HG02610 (cell line): ENCODE measurements at regions not wholly inside any gene's neighbourhood (a gene's known extent, or its start where the extent isn't known, plus 50 kb on each side); places are given as distances from the start of the nearest gene placed in this dataset.

ENCODE experiments used
- ATAC-seq: cut with Tn5 transposase; IDR thresholded peaks from one replicate; pipeline ENCODE4 v1.9.1; 2021; ENCODE audit warnings: mild to moderate bottlenecking, moderate library complexity; ENCODE audit not compliant: unreplicated experiment

- ATAC-seq: no peak
Measured at GRCh38 chr5:81914696-81915095, 57.1 kb upstream of the ATG10 start.

- no peak for ATAC-seq
Measured at GRCh38 chr5:81912933-81913332, 58.9 kb upstream of the ATG10 start.

- ATAC-seq: peak; percentile 61
Measured at GRCh38 chr5:81909677-81910076, 62.1 kb upstream of the ATG10 start.

DNA sequence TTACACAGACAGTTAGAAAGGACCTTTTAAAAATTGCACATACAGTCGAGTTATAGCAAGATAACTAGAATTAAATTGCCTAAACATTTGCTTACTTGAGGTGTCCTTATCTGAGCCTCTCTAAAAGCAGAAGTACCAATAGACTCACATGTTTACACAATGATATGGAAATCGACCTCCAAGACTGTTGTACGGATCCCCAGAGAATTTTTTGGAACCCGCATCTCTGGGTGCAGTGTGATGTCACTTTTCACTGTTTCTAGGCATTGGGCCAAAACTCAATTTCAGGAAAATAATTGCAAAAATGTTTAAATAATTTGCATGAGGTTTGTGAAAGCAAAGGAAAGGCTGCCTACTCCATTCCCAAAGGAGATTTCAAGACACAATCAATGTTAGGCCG, 63.1 kb upstream of the ATG10 start:
- ATAC-seq: no peak

- ATAC-seq: no peak
Measured at GRCh38 chr5:81908044-81908443, 63.8 kb upstream of the ATG10 start.

DNA sequence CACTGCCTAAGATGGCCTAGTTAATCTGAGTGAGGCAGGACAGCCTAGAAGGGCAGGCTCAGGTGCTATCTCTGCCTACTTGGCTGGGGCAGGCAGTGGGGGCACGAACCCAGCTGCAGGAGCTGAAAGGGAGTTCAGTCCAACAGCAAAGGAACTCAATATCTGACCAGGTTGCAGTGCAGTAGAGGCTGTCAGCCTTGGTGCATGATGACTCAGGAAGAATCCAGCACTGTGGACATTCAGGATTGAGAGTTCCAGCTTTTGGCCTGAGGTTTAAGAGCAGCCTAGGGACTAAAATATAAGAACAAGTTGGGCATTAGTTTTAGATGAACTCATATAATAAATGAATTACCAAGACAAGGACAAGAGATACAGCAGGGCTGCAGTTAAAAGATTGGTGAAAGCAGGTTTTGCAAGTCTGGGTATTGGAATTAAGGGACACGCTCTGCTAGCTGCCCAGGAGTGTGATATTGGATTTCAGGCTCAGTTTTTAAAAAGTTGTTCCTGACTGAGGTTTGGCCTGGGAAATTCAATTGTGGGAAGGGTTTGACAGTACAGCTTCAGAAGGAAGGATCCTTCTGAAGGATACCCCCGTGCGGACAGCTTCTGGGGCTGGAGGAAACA, 64.7 kb upstream of the ATG10 start:
- no peak for ATAC-seq

GRCh38 chr5:81906086-81906485, 65.7 kb upstream of the ATG10 start:
- ATAC-seq: no peak

GRCh38 chr5:81904861-81905260, 67.0 kb upstream of the ATG10 start:
- no peak for ATAC-seq

- no peak for ATAC-seq
Measured at GRCh38 chr5:81904166-81904565, 67.7 kb upstream of the ATG10 start.

GRCh38 chr5:81901586-81901985, 70.2 kb upstream of the ATG10 start:
- ATAC-seq: no peak

DNA sequence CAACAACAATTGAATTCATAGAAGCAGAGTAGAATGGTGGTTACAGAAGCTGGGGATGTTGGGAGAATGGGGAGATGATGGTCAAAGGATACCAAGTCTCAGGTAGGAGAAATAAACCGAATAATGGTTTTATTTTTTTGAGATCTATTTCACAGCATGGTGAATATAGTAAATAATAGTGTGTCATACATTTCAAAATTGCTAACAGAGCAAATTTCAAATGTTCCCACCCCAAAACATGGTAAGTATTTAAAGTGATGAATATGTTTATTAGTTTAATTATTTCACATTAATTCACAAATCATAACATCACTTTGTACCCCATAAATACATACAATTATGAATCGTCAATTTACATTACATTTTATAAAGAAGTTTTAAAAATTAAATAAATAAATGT, 72.7 kb upstream of the ATG10 start:
- no peak for ATAC-seq

GRCh38 chr5:81898403-81898802, 73.4 kb upstream of the ATG10 start:
- no peak for ATAC-seq

GRCh38 chr5:81896764-81897163, 75.1 kb upstream of the ATG10 start:
- no peak for ATAC-seq

- ATAC-seq: no peak
Measured at GRCh38 chr5:81895307-81895706, 76.5 kb upstream of the ATG10 start.

GRCh38 chr5:81893961-81894360, 77.9 kb upstream of the ATG10 start:
- ATAC-seq: no peak

- ATAC-seq: no peak
Measured at GRCh38 chr5:81884871-81885270, 87.0 kb upstream of the ATG10 start.

DNA sequence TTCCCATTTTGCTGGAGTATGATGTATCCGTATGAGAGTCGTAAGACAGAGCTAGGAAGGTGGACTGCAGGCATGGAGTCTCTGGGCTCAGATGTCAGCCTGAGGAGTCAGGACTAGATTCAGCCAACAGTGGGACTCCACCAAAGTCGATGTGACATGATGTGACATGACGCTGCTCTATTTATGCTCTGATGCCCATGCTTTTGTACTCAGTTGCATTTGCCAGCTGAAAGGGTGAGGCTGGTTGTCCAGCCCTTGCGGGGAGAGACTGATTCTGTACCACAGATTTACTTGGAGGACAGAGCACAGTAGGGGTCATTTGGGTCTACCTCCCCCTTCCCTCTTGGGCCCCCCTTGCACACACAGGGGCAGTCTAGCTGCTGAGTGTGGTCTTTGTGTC, 88.5 kb upstream of the ATG10 start:
- no peak for ATAC-seq

- ATAC-seq: no peak
Measured at GRCh38 chr5:81881595-81881994, 90.2 kb upstream of the ATG10 start.

- ATAC-seq: no peak
Measured at GRCh38 chr5:81879936-81880335, 91.9 kb upstream of the ATG10 start.

GRCh38 chr5:81878333-81878732, 93.5 kb upstream of the ATG10 start:
- ATAC-seq: no peak

- ATAC-seq: no peak
Measured at GRCh38 chr5:81866994-81867393, 104.8 kb upstream of the ATG10 start.

DNA sequence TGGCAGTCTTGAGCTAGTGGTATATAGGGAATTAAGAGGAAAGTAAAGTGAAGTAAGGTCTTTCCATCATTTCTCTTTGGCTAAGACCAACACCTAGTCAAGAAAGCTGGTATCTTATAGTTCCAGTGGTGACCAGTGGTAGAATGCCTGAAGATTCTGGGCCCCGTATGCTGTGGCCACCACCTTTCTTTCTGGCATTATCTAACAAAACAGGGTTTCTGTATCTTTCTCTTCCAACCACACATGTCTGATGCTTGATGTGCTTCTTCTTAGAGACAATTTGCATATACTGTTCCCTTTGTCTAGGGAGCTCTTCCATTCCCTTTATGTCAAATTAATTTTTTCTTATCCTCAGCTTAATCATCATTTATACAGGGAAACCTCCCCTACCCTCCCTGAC, 109.9 kb upstream of the SSBP2 start:
- no peak for ATAC-seq

DNA sequence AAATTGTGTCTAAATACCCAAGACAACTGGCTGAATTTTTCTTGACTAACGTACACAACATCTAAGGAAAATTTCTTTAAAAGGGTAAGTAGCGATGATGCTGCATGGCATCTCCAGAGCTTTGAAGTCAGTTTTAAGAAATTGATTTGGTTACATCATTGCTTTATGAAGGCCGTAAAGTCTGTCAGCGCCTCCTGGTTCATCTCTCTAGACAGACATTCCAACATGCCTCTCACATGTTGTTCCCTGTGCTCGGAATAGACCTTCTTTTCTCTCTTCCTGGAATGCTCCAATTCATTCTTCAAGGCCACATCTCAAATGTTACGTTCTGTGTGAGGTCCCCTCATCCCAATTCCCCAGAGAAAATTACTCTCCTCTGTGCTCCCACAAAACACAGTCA, 108.7 kb upstream of the SSBP2 start:
- no peak for ATAC-seq
